NB4 (cell line): ENCODE measurements at regions not wholly inside any gene's neighbourhood (a gene's known extent, or its start where the extent isn't known, plus 50 kb on each side); places are given as distances from the start of the nearest gene placed in this dataset.

Experiments
- DNase-seq: peaks from one replicate; pipeline ENCODE4 v3.0.0; 2010; ENCODE audit warnings: low read depth
- H3K4me3 ChIP-seq: one replicate; pipeline ENCODE4 v1.5.1; 2011; ENCODE audit warnings: mild to moderate bottlenecking, low read depth, low read length, moderate library complexity
- MYC ChIP-seq: IDR thresholded peaks from 2 replicates; pipeline ENCODE4 v1.6.1; 2011; ENCODE audit warnings: low read depth, low read length
- POLR2A ChIP-seq: IDR thresholded peaks from 2 replicates; pipeline ENCODE4 v1.6.1; 2011; ENCODE audit warnings: mild to moderate bottlenecking; ENCODE audit not compliant: insufficient read length; ENCODE audit errors: extremely low read depth
- TF ChIP-seq, protein P1 (sequence below): IDR thresholded peaks from 2 replicates; pipeline ENCODE4 v1.6.1; 2011; ENCODE audit warnings: low read depth, low read length
- TF ChIP-seq, protein P2 (sequence below): IDR thresholded peaks from one replicate; pipeline ENCODE4 v1.5.1; 2012; ENCODE audit warnings: low read depth, low read length

DNA sequence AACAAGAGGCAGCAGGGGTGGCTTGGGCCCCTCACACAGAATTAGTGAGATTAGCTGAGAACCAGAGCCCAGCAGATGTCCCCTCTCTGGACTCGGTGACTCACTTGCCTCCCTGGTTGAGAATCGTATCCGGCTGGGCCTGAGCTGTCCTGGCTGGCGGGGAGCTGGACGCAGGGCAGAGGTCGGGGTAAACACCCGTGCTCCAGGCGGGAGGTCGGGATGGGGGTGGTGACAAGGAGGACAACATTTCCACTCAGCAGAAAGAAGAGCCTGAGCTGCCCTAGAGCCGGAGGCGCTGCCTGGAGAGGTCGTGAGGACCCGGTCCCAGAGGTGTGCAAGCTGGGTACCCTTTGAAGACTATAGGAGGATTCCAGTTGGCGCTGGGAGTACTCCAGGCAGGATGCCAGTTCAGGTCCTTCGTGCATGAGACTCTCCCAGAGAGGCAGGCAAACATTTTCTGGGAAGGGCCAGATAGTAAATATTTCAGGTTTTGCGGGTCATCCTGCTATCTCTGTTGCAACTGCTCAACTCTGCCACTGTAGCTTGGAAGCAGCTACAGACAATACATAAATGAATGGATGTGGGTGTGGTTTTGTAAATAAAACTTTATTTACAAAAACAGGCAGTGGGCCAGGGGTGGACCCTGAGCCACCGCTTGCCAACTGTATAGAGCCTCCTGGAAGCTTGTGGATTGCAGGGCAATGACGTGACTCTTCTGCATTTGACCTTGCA lies 116.8 kb upstream of the WNT4 start:
- DNase-seq, result no peak
- no peak overlapping the region for H3K4me3 ChIP-seq
- TF ChIP-seq, protein P1, sequence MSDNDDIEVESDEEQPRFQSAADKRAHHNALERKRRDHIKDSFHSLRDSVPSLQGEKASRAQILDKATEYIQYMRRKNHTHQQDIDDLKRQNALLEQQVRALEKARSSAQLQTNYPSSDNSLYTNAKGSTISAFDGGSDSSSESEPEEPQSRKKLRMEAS, result no peak
- TF ChIP-seq MYC (no peak), POLR2A (no peak)
- TF ChIP-seq, protein P2, sequence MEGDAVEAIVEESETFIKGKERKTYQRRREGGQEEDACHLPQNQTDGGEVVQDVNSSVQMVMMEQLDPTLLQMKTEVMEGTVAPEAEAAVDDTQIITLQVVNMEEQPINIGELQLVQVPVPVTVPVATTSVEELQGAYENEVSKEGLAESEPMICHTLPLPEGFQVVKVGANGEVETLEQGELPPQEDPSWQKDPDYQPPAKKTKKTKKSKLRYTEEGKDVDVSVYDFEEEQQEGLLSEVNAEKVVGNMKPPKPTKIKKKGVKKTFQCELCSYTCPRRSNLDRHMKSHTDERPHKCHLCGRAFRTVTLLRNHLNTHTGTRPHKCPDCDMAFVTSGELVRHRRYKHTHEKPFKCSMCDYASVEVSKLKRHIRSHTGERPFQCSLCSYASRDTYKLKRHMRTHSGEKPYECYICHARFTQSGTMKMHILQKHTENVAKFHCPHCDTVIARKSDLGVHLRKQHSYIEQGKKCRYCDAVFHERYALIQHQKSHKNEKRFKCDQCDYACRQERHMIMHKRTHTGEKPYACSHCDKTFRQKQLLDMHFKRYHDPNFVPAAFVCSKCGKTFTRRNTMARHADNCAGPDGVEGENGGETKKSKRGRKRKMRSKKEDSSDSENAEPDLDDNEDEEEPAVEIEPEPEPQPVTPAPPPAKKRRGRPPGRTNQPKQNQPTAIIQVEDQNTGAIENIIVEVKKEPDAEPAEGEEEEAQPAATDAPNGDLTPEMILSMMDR, result no peak

DNA sequence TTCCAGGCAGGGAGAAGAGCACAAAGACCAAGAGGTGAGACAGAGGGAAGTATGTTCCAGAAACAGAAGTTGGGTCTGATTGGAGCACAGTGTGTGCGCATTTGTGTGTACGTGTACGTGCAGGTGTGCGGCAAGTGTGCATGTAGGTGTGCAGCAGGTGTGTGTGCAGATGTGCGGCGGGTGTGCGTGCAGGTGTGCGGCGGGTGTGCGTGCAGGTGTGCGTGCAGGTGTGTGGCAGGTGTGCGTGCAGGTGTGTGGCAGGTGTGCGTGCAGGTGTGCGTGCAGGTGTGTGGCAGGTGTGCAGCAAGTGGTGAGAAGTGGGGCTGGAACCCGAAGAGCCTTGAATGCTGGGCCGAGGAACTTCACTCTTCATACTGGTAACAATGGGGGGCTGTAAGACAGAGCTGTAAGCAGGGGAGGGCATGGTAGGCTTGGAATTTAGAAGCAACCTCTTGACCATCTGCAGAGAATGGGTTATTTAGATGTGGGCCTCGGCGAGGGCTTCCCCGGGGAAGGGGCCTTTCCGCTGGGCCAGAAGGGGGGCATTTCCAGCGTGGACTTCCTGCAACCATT lies 118.0 kb upstream of the WNT4 start:
- H3K4me3 ChIP-seq, result no peak overlapping the region
- TF ChIP-seq POLR2A (no peak), MYC (no peak)
- TF ChIP-seq, protein P1, result no peak
- TF ChIP-seq, protein P2, result no peak
- no peak for DNase-seq

DNA sequence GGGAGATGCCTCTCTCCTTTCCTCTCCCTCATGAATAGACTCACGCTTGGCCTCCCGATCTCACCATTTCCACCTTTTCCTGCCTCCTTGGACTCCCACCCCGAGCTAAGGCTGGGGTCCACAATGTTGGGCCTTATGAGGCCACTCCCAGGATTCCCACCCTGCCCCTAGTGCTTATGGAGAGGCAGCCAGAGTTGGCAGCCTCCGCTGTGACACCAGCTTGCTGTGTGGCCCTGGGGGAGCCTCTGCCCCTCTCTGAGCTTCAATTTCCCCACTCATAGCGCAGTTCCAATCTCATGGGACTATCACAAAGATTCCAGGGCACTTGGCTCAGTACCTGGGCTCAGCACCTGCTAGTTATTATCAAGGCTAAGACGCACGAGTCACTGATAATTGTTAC lies 118.7 kb upstream of the WNT4 start:
- no peak for TF ChIP-seq MYC
- no peak for TF ChIP-seq POLR2A
- no peak overlapping the region for H3K4me3 ChIP-seq
- no peak for DNase-seq

DNA sequence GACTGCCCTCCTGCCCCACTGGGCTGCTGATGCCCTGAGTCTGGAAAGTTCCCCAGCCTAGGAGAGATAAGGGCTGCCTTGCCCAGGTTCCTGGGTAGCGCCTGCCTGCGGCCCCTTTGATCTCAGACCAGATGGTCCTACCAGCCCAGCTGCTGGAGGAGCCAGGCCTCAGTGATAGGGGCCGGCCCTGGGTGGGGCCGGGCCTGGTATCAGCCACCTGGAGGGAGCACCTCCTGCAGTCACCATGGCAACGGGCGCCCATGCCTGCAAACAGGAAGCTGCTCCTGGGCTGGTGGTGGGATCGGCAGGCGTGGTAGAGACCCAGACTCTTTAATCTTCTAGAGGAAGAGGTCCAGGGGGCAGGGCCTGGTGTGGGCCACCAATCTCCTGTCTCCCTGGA lies 119.7 kb upstream of the WNT4 start:
- DNase-seq, result no peak
- TF ChIP-seq, protein P1, result no peak
- TF ChIP-seq MYC (no peak), POLR2A (no peak)
- TF ChIP-seq, protein P2, result no peak
- H3K4me3 ChIP-seq, result no peak overlapping the region

DNA sequence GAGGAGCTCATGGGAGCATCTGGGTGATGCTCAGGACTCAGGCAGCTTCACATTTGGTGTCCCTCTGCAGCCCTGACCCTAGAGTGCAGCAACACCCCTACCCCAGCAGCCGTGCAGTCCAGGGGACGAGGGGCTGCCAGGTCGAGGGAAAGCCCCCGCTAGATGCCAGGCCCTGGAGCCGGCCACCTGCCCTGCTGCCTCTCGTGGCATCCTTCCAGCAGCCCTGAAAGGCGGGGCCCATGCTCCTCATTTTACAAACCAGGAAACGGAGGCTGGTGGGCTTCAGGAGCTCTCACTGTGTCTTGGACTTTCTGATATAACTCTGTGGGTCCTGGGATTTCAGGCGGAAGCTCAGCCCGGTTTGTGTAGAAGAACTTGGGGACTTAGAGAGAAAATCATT lies 120.5 kb upstream of the WNT4 start:
- TF ChIP-seq MYC, result no peak
- TF ChIP-seq POLR2A, result no peak
- TF ChIP-seq, protein P1, result no peak
- TF ChIP-seq, protein P2, result no peak
- no peak overlapping the region for H3K4me3 ChIP-seq
- no peak for DNase-seq

DNA sequence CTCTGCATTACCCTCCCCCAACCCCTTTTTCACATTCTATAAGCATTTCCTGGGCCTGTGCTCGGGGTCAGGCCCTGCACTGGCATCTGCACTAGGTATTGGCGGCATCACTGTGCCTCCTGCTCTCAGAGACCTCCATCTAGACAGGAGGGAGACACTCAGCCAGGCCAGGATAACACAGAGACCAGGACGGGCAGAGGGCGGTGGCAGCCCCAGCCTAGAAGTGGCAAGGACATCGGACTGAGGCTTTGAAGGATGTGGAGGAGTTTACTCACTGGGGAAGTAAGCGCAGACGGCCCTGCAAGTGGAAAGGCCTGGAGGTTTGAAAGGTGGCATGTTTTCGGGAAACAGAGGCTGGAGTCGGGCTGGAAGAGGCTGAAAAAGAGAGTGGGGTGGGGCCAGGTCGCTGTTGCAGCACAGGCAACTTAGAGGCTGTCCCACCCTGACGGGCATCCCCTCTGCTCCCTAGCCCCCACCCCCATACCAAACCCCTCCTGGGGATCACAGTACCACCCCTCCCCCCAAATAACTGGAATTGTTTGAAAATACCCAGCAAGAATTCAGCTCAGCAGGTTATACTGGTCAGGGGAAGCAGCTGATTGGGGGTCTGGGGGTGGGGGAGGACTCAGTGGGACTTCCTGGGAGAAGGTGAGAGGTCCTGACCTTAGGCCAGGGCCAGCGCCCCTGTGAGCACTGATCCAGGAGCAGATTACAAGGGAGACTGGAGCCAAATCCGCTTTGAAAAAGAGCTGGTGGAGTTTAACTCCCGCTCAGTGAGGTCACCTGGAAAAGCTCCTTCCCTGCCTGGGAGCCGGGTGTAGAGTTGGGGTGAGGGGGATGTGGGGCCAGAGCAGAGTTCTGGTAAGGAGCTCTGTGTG lies 121.8 kb upstream of the WNT4 start:
- no peak overlapping the region for H3K4me3 ChIP-seq
- no peak for DNase-seq
- TF ChIP-seq MYC, result no peak
- TF ChIP-seq, protein P1, result no peak
- TF ChIP-seq, protein P2, result no peak
- no peak for TF ChIP-seq POLR2A
